Islet precursor cell (in vitro differentiated cells): ENCODE measurements at regions not wholly inside any gene's neighbourhood (a gene's known extent, or its start where the extent isn't known, plus 50 kb on each side); places are given as distances from the start of the nearest gene placed in this dataset.

Experiments
- DNase-seq: peaks from one replicate; pipeline ENCODE4 v3.0.0-alpha.2; 2018

DNA sequence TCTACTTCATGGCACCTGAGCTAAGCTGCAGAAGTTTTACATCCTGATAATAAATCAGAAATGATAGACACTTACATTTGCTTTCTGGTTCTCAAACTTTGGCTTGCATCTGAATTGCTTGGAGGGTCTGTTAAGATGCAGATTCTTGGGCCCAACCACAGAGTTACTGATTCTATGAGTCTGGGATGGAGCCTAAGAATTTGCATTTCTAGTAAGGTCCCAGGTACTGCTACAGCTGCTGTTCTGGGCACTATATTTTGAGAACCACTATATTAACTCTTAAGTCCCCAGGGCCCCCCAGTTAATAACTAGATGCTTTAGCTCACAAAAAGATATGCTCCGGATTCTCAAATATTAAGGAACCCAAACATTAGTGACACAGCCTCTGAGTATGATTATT is 69.8 kb upstream of the DAB2 start:
- no peak for DNase-seq

DNA sequence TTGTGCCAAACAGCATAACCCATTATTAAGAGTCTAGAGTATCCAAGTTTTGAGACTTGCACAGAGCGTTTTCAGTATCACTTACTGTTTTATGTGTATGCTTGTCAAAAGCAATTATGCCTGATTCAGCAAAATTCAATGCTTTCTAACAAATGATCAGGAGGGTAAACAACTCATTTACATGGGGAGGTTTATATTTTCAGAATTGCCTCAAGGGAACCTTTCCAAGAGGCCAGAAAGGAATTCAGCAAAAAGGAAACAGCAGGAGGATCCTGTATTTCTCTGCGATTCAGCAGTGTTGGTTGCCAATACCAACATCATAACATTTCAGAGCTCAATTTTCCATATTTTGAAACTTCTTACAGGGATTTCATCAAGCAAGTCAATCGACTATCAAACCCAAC is 69.3 kb upstream of the DAB2 start:
- no peak for DNase-seq

DNA sequence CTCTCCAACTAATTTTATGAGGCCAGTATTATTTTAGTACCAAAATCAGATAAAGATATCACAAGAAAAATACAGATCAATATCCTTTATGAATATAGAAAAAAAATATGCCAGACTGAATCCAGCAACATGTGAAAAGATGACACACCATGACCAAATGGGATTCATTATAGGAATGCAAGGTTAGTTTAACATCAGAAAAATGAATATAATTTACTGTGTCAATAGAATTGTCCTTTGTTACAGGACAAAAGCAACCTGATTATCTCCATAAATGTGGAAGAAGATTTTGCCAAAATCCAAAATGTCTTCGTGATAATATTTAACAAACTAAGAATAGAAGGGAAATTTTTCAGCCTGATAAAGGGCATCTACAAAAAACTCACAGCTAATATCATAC is 66.4 kb upstream of the DAB2 start:
- no peak for DNase-seq

DNA sequence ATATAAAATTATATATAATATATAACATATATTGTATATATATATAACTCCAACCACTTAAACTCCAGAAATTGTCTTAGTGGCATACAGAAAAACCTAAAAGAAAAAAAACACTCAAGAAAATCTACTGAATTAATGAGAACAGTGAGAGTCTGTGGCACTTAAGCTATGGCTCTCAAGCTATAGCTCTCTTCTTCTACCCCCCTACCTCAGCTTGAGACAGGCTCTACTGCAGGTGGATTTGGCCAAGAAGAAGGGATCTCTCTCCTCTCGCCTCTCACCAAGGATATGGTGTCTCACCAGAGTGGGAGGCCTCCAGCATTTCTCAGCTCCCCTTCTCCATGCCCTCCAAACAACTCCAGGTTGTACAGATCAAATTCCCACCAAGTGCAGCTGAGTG is 64.5 kb upstream of the DAB2 start:
- no peak for DNase-seq

DNA sequence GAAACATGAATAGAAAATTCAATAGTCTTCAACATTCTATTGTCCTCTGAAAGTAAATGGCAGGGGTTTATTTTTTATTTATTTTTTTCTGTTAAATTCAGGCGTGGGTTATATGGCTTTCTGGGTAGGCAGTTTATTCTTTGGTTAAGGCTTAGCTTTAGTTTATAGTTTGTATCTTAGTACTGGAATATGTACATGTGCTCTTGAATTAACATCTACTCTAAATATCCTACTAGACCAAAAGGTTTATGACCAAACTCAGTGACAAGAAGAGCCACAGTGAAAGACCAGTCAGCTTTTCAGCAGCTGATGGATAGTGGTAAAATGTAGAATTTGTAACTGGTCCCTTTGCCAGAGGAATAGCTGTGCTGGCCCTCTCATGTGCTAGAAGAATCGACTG is 62.0 kb upstream of the DAB2 start:
- DNase-seq, result no peak

DNA sequence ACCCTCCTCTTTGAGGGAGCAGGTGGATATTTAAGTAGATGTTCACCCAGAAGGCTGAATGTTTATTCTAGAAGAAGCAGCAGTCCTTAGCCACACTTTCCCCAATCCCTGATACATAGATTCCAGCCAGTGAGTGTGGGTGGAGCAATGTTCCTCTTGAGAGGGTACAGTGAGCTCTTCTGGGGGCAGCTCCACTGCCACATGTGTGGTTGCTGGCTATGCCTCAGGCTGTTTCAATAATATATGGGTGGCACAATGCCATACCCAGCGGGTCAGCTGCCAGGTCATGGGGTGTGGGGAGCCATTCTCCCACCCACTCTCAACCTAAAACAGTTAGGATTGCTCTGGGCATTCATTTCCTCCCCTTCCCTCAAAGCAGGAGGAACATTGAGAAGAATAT is 61.6 kb upstream of the DAB2 start:
- no peak for DNase-seq

DNA sequence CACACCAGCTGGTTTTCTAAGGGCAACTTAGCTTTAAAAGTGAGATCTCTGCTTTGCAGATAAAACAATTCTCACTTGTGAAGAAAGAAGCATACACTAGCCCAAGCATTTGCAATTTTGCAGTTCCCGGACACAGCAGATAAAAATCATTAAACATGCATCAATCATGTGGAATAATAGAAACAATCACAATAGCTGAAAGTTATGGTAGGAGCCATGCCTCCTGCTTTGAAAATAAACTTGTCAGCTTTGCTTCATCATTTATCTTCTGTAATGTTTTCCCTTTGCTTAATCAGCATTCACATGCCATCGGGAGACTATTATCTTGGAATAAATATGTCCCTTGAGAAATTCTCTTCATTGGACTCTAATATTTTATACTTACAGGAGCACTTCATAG is 60.3 kb upstream of the DAB2 start:
- no peak for DNase-seq

DNA sequence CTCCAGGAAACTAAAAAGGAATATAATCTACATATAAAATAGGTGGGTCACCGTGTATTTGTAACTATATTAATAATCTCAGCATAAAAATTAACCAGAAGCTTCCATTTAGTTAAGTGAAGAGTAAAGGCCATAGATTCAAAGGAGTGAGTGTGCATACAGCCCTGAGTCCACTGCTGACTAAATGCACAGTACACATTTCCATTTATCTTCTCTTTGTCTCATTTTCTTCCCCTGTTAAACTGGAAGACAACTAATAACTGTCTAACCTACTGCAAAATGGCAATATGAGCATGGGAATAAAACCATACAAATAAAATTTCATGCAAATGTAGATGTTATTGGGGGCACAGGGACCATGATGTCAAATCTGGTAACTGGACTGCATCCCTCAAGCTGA is 59.9 kb upstream of the DAB2 start:
- DNase-seq, result no peak

DNA sequence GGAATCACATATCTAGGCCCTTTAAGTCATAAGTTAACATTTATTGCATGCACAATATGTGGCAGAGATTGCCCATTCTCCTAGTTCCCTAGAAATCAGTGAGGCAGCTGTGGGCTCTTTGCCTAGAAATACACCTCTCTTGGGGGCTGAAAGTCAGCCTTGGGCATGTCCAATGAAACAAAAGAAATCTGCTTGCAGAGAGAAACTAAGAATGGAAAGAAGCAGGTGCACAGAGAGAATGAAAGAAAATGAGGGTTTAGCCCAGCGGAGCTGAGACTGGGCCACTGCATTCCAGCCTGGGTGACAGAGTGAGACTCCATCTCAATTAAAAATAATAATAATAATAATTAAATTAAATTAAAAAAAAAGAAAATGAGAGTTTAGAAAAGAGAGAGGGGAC is 57.3 kb upstream of the DAB2 start:
- DNase-seq, result no peak

DNA sequence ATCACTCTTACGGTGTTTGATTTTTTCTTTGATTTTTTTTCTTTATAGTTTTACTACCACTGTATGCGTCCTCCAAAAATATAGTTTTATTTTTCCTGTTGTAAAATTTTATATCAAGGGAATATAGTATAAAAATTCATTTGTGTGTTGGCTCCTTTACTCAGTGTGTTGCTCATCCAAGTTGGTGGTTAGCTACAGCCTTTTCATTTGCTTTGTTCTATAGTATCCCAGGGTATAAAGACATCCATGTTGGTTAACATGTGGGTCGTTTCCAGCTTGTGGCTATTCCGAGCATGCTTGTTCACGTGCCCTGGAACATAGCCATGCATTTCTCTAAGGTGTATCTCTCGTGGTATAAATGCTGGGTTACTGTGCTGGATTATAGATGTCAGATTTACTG is 54.8 kb upstream of the DAB2 start:
- DNase-seq, result no peak

DNA sequence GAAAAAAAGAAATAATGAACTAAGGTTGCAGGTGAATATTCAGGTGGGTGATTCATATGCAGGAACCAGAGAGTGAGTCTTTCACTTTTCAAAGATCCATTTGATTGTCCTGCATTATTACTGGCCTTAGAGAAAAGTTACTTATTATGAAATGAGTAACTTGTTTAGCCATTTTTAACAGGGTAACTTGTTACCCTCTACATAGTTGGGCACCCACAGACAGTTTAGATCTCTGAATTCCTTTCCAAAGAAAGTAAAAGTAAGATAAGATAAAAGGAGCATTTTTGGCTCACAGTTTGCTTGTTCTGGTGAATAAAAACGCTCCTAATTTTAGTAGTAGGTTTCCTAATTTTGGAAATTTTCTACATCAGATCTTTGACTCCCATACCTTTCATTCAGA is 54.1 kb upstream of the DAB2 start:
- DNase-seq, result no peak

DNA sequence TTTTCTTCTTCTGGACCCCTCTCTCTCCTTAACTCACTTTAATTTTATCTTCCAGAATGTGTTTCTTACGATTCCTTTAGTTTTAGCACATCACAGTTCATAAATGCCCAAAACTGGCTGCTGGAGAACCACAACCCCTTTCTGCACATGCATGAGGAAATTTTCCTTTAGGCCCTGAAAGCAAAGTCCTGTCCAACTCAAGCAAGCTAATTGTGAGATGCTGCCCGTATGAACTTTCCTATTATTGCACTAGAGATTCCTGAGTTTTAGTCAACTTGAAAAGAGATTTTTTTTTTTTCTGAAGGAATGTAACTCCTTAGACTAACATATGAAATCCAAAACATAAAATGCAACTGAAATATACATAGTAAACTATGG is 52.1 kb upstream of the DAB2 start:
- DNase-seq, result no peak

DNA sequence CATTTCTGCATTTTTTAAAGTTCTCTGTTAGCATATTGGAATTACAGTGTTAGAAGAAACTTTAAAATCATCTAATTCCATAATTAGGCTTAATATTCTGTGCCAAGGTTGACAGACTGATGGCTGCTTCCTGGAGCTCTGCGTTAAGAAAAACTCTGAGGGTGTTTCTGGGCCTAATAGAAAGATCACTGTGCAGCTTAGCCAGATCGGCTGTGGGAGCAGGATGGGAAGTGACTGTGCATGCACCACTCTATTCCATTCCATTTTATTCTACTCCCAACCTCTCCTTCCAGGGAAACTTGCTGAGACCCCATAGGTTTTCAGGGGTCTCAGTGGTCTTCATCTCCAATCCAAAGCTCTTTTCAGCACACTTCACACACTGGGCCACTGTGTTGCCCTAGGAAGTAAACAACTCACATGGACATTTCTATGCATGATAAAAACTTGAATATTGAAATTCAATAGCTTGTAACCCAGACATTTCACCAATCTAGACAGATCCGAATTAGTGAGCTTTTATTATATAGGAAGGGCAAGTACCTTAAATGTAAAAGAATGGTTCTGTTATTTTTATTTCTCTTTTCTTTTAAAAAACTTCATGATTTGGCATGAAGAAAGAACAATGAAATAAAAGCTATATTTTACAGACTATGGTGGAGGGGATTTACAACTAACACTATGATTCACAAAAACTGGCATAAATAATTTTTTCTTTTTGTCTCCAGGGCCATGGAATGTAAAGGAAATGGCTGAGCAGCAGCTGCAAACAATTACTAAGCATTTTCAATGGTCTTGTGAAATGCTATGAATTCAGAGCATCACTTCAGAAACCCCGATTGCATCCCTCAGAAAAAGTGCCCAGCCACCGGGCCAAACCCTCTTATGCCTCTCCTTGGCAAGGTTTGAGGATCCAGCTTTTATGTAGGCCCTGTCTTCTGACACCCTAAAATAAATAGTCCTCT is 51.4 kb upstream of the DAB2 start:
- no peak for DNase-seq

DNA sequence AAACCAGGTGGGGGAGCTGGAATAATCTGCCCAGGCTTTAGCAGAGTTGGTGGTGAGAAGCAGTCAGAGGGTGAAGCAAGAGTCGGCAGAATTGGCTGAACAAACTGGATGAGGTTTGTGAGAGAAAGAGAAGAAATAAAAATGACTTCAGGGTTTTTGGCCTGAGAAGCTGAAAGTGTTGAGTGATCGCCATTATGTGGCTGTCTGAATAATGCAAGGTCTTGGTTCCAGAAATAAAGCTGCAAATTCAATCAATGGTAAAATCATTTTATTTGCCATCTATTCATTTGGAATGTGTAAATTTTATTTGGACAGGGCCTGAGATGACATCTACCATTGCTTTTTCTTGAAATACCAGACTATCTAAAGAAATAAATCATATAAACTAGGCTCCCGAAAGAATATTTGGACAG is 50.4 kb upstream of the DAB2 start:
- DNase-seq, result no peak
